ENCODE measurements at regions not wholly inside any gene's neighbourhood (a gene's known extent, or its start where the extent isn't known, plus 50 kb on each side); places are given as distances from the start of the nearest gene placed in this dataset.

DNA sequence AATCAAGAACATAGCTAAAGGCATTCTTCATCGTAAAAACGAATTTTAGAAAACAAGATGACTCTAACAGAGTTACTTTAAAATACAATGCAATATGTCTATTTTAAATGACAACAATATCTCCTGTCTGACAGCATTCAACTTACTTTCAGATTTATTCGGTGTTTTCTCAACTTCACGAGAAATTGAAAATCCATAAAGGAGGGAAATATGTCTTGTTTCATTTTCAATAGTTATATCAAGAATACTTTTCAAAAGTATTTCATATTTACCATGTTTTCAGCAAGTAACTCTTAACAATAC is 254.8 kb downstream of the DAD1 start:
- TF ChIP-seq CBX3 (IDR thresholded peaks at IDR 0.05; ENCODE audit: low read depth) (peak; percentile 9; the same call in 1 of the 2 replicates), SP1 (IDR thresholded peaks at IDR 0.05; ENCODE audit: low read depth) (peak; percentile 2; the same call in 1 of the 2 replicates), SRF (IDR thresholded peaks at IDR 0.05; ENCODE audit: low read depth) (no peak)
- intact Hi-C loops (cut with micrococcal nuclease) = no loop called here
- no peak for DNase-seq (ENCODE audit: low read depth, low spot score)
- no peaks in the 10 kb centered on the region for H3K9me2 ChIP-seq (ENCODE audit: insufficient read depth)
- H3K4me1 ChIP-seq (ENCODE audit: control insufficient read depth in 1 of 2, insufficient read depth in 2 of 2, low read length in 2 of 2) = peaks cover 21 to 25% of the 10 kb centered on the region in 2 experiments
- peak overlapping the region in 1 of 2 experiments; percentile 42; a peak in 3 of 4 replicates for H3K4me3 ChIP-seq (replicated peaks in 1 of 2; ENCODE audit: low read depth in 1 of 2, low read length in 2 of 2)
- ChIA-PET RAD21 (ENCODE audit: low non-redundant PET in 1 of 2, low total read pairs in 2 of 2, uncharacterized antibody in 2 of 2, unreplicated experiment in 2 of 2) (no interaction called here), CTCF (interaction anchor here (1.0 to 3.4 kb wide), 3 partner anchors 14 to 40 kb away, joined by 3 to 17 read pairs (median 13); no protein-coding TSS in a partner anchor), POLR2A (no interaction called here)
- H3K4me2 ChIP-seq (ENCODE audit: low read length) = peak overlapping the region; percentile 75
- H3K9ac ChIP-seq (ENCODE audit: low read length) = peak overlapping the region; percentile 20; the same call in 1 of the 2 replicates
- H3K27ac ChIP-seq (ENCODE audit: low read depth, low read length) = peak overlapping the region; percentile 50
- no peaks in the 10 kb centered on the region for H3K36me3 ChIP-seq (ENCODE audit: control insufficient read depth in 1 of 2, insufficient read depth in 2 of 2, low read length in 2 of 2)
- no peaks in the 10 kb centered on the region for H4K20me1 ChIP-seq (ENCODE audit: insufficient read depth)
- H2AFZ ChIP-seq (ENCODE audit: low read depth, low read length, poor library complexity, severe bottlenecking) = peak overlapping the region; percentile 71
- H3K9me3 ChIP-seq (ENCODE audit: control insufficient read depth in 1 of 2, insufficient read depth in 1 of 2, low read depth in 1 of 2, low read length in 2 of 2) = peaks cover 0 to 8% of the 10 kb centered on the region in 2 experiments; a peak in 1 of 4 replicates
- H3K27me3 ChIP-seq (ENCODE audit: insufficient read depth, low read length) = no peaks in the 10 kb centered on the region
- no peak; the same call in 1 of the 2 replicates for ATAC-seq
- H3K79me2 ChIP-seq (ENCODE audit: insufficient read depth, low read length) = no peaks in the 10 kb centered on the region
- BruUV-seq (replicated peaks) = no TSS peak

- Histone ChIP-seq H3K9ac (ENCODE audit: low read length) (peak overlapping the region; percentile 20; the same call in 1 of the 2 replicates), H3K9me2 (ENCODE audit: insufficient read depth) (no peaks in the 10 kb centered on the region), H3K27me3 (ENCODE audit: insufficient read depth, low read length) (no peaks in the 10 kb centered on the region), H3K27ac (ENCODE audit: low read depth, low read length) (peak overlapping the region; percentile 50; the same call in 1 of the 2 replicates), H3K4me1 (ENCODE audit: control insufficient read depth in 1 of 2, insufficient read depth in 2 of 2, low read length in 2 of 2) (peaks cover 21 to 25% of the 10 kb centered on the region in 2 experiments), H3K79me2 (ENCODE audit: insufficient read depth, low read length) (no peaks in the 10 kb centered on the region), H3K4me3 (replicated peaks in 1 of 2; ENCODE audit: low read depth in 1 of 2, low read length in 2 of 2) (peak overlapping the region in 1 of 2 experiments; percentile 42; a peak in 3 of 4 replicates), H4K20me1 (ENCODE audit: insufficient read depth) (no peaks in the 10 kb centered on the region), H3K9me3 (ENCODE audit: control insufficient read depth in 1 of 2, insufficient read depth in 1 of 2, low read depth in 1 of 2, low read length in 2 of 2) (peaks cover 0 to 14% of the 10 kb centered on the region in 2 experiments; a peak in 1 of 4 replicates), H2AFZ (ENCODE audit: low read depth, low read length, poor library complexity, severe bottlenecking) (peak overlapping the region; percentile 71), H3K4me2 (ENCODE audit: low read length) (peak overlapping the region; percentile 75), H3K36me3 (ENCODE audit: control insufficient read depth in 1 of 2, insufficient read depth in 2 of 2, low read length in 2 of 2) (no peaks in the 10 kb centered on the region)
- POLR2A ChIA-PET = no interaction called here
- CTCF ChIA-PET = interaction anchor here (1.0 to 3.4 kb wide), 3 partner anchors 13 to 41 kb away, joined by 3 to 17 read pairs (median 13); no protein-coding TSS in a partner anchor
- RAD21 ChIA-PET (ENCODE audit: low non-redundant PET in 1 of 2, low total read pairs in 2 of 2, uncharacterized antibody in 2 of 2, unreplicated experiment in 2 of 2) = interaction anchor here in 1 of 2 experiments (0.8 kb wide), 1 partner anchor 14 kb away, joined by 3 read pairs; no protein-coding TSS in a partner anchor
- peak; percentile 89 for ATAC-seq
- intact Hi-C loops (cut with micrococcal nuclease) = no loop called here
- no TSS peak for BruUV-seq (replicated peaks)
- no peak for TF ChIP-seq POLR2A (IDR thresholded peaks at IDR 0.05; ENCODE audit: borderline replicate concordance, extremely low read depth, insufficient read depth, insufficient read length)
- no peak; the same call in 1 of the 2 replicates for TF ChIP-seq POLR2AphosphoS5 (IDR thresholded peaks at IDR 0.05; ENCODE audit: low read depth, low read length)
- TF ChIP-seq CEBPB (IDR thresholded peaks at IDR 0.05; ENCODE audit: low read depth) = peak; percentile 59; the same call in 1 of the 2 replicates
- TF ChIP-seq FOSL1 (IDR thresholded peaks at IDR 0.05; ENCODE audit: low read depth) = peak; percentile 98
- peak; percentile 59; the same call in 1 of the 2 replicates for TF ChIP-seq SRF (IDR thresholded peaks at IDR 0.05; ENCODE audit: low read depth)
- TF ChIP-seq SIN3A (IDR thresholded peaks at IDR 0.05; ENCODE audit: low read depth) = peak; percentile 46; the same call in 1 of the 2 replicates
- peak; percentile 85 for TF ChIP-seq SP1 (IDR thresholded peaks at IDR 0.05; ENCODE audit: low read depth)
- TF ChIP-seq TCF7L2 (IDR thresholded peaks at IDR 0.05; ENCODE audit: borderline replicate concordance, extremely low read depth, insufficient read depth, insufficient read length) = peak; percentile 73
- TF ChIP-seq JUND (IDR thresholded peaks at IDR 0.05) = peak; percentile 98
- TF ChIP-seq, protein P1, sequence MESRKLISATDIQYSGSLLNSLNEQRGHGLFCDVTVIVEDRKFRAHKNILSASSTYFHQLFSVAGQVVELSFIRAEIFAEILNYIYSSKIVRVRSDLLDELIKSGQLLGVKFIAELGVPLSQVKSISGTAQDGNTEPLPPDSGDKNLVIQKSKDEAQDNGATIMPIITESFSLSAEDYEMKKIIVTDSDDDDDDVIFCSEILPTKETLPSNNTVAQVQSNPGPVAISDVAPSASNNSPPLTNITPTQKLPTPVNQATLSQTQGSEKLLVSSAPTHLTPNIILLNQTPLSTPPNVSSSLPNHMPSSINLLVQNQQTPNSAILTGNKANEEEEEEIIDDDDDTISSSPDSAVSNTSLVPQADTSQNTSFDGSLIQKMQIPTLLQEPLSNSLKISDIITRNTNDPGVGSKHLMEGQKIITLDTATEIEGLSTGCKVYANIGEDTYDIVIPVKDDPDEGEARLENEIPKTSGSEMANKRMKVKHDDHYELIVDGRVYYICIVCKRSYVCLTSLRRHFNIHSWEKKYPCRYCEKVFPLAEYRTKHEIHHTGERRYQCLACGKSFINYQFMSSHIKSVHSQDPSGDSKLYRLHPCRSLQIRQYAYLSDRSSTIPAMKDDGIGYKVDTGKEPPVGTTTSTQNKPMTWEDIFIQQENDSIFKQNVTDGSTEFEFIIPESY (IDR thresholded peaks at IDR 0.05; ENCODE audit: extremely low read depth, insufficient replicate concordance, low read length) = no peak
- TF ChIP-seq, protein P2, sequence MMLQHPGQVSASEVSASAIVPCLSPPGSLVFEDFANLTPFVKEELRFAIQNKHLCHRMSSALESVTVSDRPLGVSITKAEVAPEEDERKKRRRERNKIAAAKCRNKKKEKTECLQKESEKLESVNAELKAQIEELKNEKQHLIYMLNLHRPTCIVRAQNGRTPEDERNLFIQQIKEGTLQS (IDR thresholded peaks at IDR 0.05) = 0 out of 2 replicates have a peak, but pooled peaks have one; percentile 37
- peak; percentile 82 for TF ChIP-seq CBX3 (IDR thresholded peaks at IDR 0.05; ENCODE audit: low read depth)
- TF ChIP-seq ELF1 (IDR thresholded peaks at IDR 0.05; ENCODE audit: borderline replicate concordance, low read depth) = no peak
- TF ChIP-seq EZH2phosphoT487 (IDR thresholded peaks at IDR 0.05; ENCODE audit: borderline replicate concordance) = no peak
- peak; percentile 79 for DNase-seq (ENCODE audit: low read depth, low spot score)
These were observed 255.4 kb downstream of the DAD1 start for GRCh38 chr14:22333422-22334274.
